Neural cell (in vitro differentiated cells): ENCODE measurements at regions not wholly inside any gene's neighbourhood (a gene's known extent, or its start where the extent isn't known, plus 50 kb on each side); places are given as distances from the start of the nearest gene placed in this dataset.

Experiments used
- H2AFZ ChIP-seq: fragments of 200-600, 300-800 bp; sonication (generic), shearing (Covaris generic); 2 replicates; pipeline ENCODE4 v1.6.0; 2014; ENCODE audit warnings: low read depth, mild to moderate bottlenecking, antibody characterized with exemption, low read length, moderate library complexity
- H3F3A ChIP-seq: fragments of 200-600 bp; shearing (Covaris generic); 2 replicates; pipeline ENCODE4 v1.6.1; 2016; ENCODE audit warnings: mild to moderate bottlenecking, moderate library complexity, mixed read lengths, antibody characterized with exemption, low read length; ENCODE audit not compliant: insufficient read depth, poor library complexity, severe bottlenecking
- H3K27ac ChIP-seq: fragments of 200-600, 300-800 bp; sonication (generic), shearing (Covaris generic); 2 replicates; pipeline ENCODE4 v1.5.1; 2014; ENCODE audit warnings: mild to moderate bottlenecking, low read length, moderate library complexity
- H3K27me3 ChIP-seq: fragments of 300-800, 200-600 bp; sonication (generic), shearing (Covaris generic); 2 replicates; pipeline ENCODE4 v1.6.0; 2014; ENCODE audit warnings: mild to moderate bottlenecking, low read depth, low read length, moderate library complexity; ENCODE audit not compliant: insufficient read depth
- H3K36me3 ChIP-seq: fragments of 300-800, 200-600 bp; sonication (generic), shearing (Covaris generic); 2 replicates; pipeline ENCODE4 v1.5.1; 2014; ENCODE audit warnings: mild to moderate bottlenecking, antibody characterized with exemption, low read length, moderate library complexity; ENCODE audit not compliant: insufficient read depth
- H3K4me2 ChIP-seq: fragments of 300-800, 200-600 bp; sonication (generic), shearing (Covaris generic); 2 replicates; pipeline ENCODE4 v1.6.0; 2014; ENCODE audit warnings: mild to moderate bottlenecking, low read length
- H3K4me3 ChIP-seq: fragments of 300-800, 200-600 bp; sonication (generic), shearing (Covaris generic); 2 replicates; pipeline ENCODE4 v1.5.1; 2014; ENCODE audit warnings: mild to moderate bottlenecking, low read length, moderate library complexity
- H3K79me2 ChIP-seq: fragments of 200-600 bp; shearing (Covaris generic); replicated peaks from 2 replicates; pipeline ENCODE4 v1.6.0; 2014; ENCODE audit warnings: mild to moderate bottlenecking, low read length, moderate library complexity; ENCODE audit not compliant: insufficient read depth
- H3K9ac ChIP-seq: fragments of 300-800, 200-600 bp; sonication (generic), shearing (Covaris generic); 2 replicates; pipeline ENCODE4 v1.6.1; 2016; ENCODE audit warnings: mild to moderate bottlenecking, low read length, mixed read lengths
- H3K9me2 ChIP-seq: fragments of 200-600 bp; shearing (Covaris generic); 2 replicates; pipeline ENCODE4 v1.6.1; 2016; ENCODE audit warnings: mild to moderate bottlenecking, low read length, mixed read lengths; ENCODE audit not compliant: insufficient read depth
- H3K9me3 ChIP-seq: fragments of 200-600, 300-800 bp; sonication (generic), shearing (Covaris generic); 2 replicates; pipeline ENCODE4 v1.6.1; 2016; ENCODE audit warnings: mild to moderate bottlenecking, mixed run types, low read length, moderate library complexity, mixed read lengths
- H4K20me1 ChIP-seq: fragments of 200-600 bp; shearing (Covaris generic); 2 replicates; pipeline ENCODE4 v1.6.1; 2016; ENCODE audit warnings: mild to moderate bottlenecking, mixed run types; ENCODE audit not compliant: insufficient read depth
- CTCF ChIP-seq: fragments of 450-650 bp; IDR thresholded peaks from 2 replicates; pipeline ENCODE4 v1.5.1; 2014; ENCODE audit warnings: antibody characterized with exemption, mild to moderate bottlenecking, moderate library complexity; ENCODE audit not compliant: poor library complexity, severe bottlenecking
- EP300 ChIP-seq: fragments of 450-650 bp; conservative IDR thresholded peaks from 2 replicates; pipeline ENCODE4 v1.6.1; 2014; ENCODE audit warnings: antibody characterized with exemption, mild to moderate bottlenecking, moderate library complexity; ENCODE audit not compliant: poor library complexity, severe bottlenecking
- EZH2 ChIP-seq: fragments of 200-600, 300-800 bp; shearing (Covaris generic), sonication (generic); IDR thresholded peaks from 2 replicates; pipeline ENCODE4 v1.6.1; 2014; ENCODE audit warnings: antibody characterized with exemption, low read length, borderline replicate concordance, mild to moderate bottlenecking; ENCODE audit not compliant: insufficient read depth, poor library complexity, severe bottlenecking
- MXI1 ChIP-seq: fragments of 450-650 bp; conservative IDR thresholded peaks from 2 replicates; pipeline ENCODE4 v1.6.1; 2014; ENCODE audit warnings: antibody characterized with exemption, mild to moderate bottlenecking; ENCODE audit not compliant: poor library complexity, severe bottlenecking
- POLR2AphosphoS5 ChIP-seq: IDR thresholded peaks from 2 replicates; pipeline ENCODE4 v1.6.1; 2012
- RAD21 ChIP-seq: fragments of 450-650 bp; conservative IDR thresholded peaks from 2 replicates; pipeline ENCODE4 v1.6.1; 2014; ENCODE audit warnings: antibody characterized with exemption, mild to moderate bottlenecking, moderate library complexity
- REST ChIP-seq: IDR thresholded peaks from 2 replicates; pipeline ENCODE4 v1.6.1; 2012; ENCODE audit warnings: borderline replicate concordance
- SMC3 ChIP-seq: fragments of 450-650 bp; conservative IDR thresholded peaks from 2 replicates; pipeline ENCODE4 v1.6.1; 2014; ENCODE audit warnings: antibody characterized with exemption, mild to moderate bottlenecking, moderate library complexity; ENCODE audit not compliant: poor library complexity
- TAF1 ChIP-seq: IDR thresholded peaks from 2 replicates; pipeline ENCODE4 v1.6.1; 2012; ENCODE audit warnings: low read depth

GRCh38 chr1:219298571-219299148 is 125.0 kb downstream of the LYPLAL1 start:
- Histone ChIP-seq H3K36me3 (no peaks in the 10 kb centered on the region), H3K9me2 (no peaks in the 10 kb centered on the region), H3K4me2 (no peak overlapping the region), H3K4me3 (no peak overlapping the region), H3K27ac (no peak overlapping the region), H2AFZ (no peak overlapping the region), H3K9ac (no peak overlapping the region), H3F3A (no peaks in the 10 kb centered on the region), H3K9me3 (no peaks in the 10 kb centered on the region), H4K20me1 (no peaks in the 10 kb centered on the region), H3K79me2 (no peaks in the 10 kb centered on the region), H3K27me3 (no peaks in the 10 kb centered on the region)
- no peak for TF ChIP-seq REST
- no peak for TF ChIP-seq TAF1
- TF ChIP-seq EP300: no peak
- TF ChIP-seq CTCF: no peak

GRCh38 chr1:219296430-219297355 is 123.0 kb downstream of the LYPLAL1 start:
- Histone ChIP-seq H3K9me2 (no peaks in the 10 kb centered on the region), H3F3A (no peaks in the 10 kb centered on the region), H3K4me2 (no peak overlapping the region), H3K27me3 (no peaks in the 10 kb centered on the region), H3K9me3 (no peaks in the 10 kb centered on the region), H4K20me1 (no peaks in the 10 kb centered on the region), H2AFZ (no peak overlapping the region), H3K27ac (no peak overlapping the region), H3K79me2 (no peaks in the 10 kb centered on the region), H3K9ac (no peak overlapping the region), H3K36me3 (no peaks in the 10 kb centered on the region), H3K4me3 (no peak overlapping the region)
- TF ChIP-seq SMC3 (no peak), EP300 (no peak), CTCF (no peak), MXI1 (no peak), TAF1 (no peak), EZH2 (no peak), POLR2AphosphoS5 (no peak), REST (no peak), RAD21 (no peak)
